ENCODE measurements at regions not wholly inside any gene's neighbourhood (a gene's known extent, or its start where the extent isn't known, plus 50 kb on each side); places are given as distances from the start of the nearest gene placed in this dataset.
"Not testable (repeated sequence)": the region's sequence is repeated elsewhere in the genome, so short reads cannot be mapped to it uniquely, and the experiment has no call there.

GRCh38 chr4:116231999-116232398 is 853.4 kb downstream of the TRAM1L1 start:
- H3K36me3 ChIP-seq (replicated peaks in 1 of 2; ENCODE audit: control insufficient read depth in 1 of 2, insufficient read depth in 2 of 2, low read length in 2 of 2); H3K79me2 ChIP-seq (ENCODE audit: insufficient read depth, low read length): not testable (repeated sequence)

GRCh38 chr4:116229420-116229819 is 856.0 kb downstream of the TRAM1L1 start:
- no peaks in the 10 kb centered on the region for H3K9me3 ChIP-seq (ENCODE audit: low read length)
- WGBS (ENCODE audit: low lambda C conversion rate): 0% methylated on average over 3 of the region's 3 CpGs
- FAIRE-seq (no peak), ATAC-seq (no peak), DNase-seq (ENCODE audit: low spot score) (no peak)
- H3K27me3 ChIP-seq (ENCODE audit: control insufficient read depth in 1 of 2, insufficient read depth in 2 of 2, low read length in 2 of 2): no peaks in the 10 kb centered on the region
- intact Hi-C loops (cut with micrococcal nuclease; ENCODE audit: unreplicated experiment) (no loop called here), in situ Hi-C loops (cut with HindIII; ENCODE audit: extremely low pct_ligation_motif_present, low pct_unique_long_range_greater_than_20kb) (no loop called here)
- H3K4me2 ChIP-seq (ENCODE audit: low read depth, low read length): no peak overlapping the region
- H3K4me1 ChIP-seq (ENCODE audit: insufficient read depth, low read length): no peaks in the 10 kb centered on the region
- TF ChIP-seq MIER3 (CRISPR knock-in tag; IDR thresholded peaks at IDR 0.05; ENCODE audit: borderline replicate concordance) (no peak), ARNT (IDR thresholded peaks at IDR 0.05) (no peak), EZH2 (conservative IDR thresholded peaks at IDR 0.05; ENCODE audit: low read depth, low read length) (no peak), CCDC6 (CRISPR knock-in tag; IDR thresholded peaks at IDR 0.05) (no peak), SCMH1 (CRISPR knock-in tag; IDR thresholded peaks at IDR 0.05; ENCODE audit: borderline replicate concordance) (no peak), ATF1 (CRISPR knock-in tag; IDR thresholded peaks at IDR 0.05) (no peak), ZNF549 (CRISPR knock-in tag; IDR thresholded peaks at IDR 0.05) (no peak), NFYC (CRISPR knock-in tag; IDR thresholded peaks at IDR 0.05) (no peak), ATF2 (CRISPR knock-in tag; IDR thresholded peaks at IDR 0.05) (no peak), SATB2 (CRISPR knock-in tag; IDR thresholded peaks at IDR 0.05) (no peak), ZNF883 (CRISPR knock-in tag; IDR thresholded peaks at IDR 0.05; ENCODE audit: not compliant biosample characterization) (no peak), ZBTB2 (CRISPR knock-in tag; IDR thresholded peaks at IDR 0.05; ENCODE audit: low read depth) (no peak), NFE2L2 (IDR thresholded peaks at IDR 0.05; ENCODE audit: low read length) (no peak), RXRB (CRISPR knock-in tag; IDR thresholded peaks at IDR 0.05; ENCODE audit: borderline replicate concordance) (no peak), ZNF629 (CRISPR knock-in tag; conservative IDR thresholded peaks at IDR 0.05) (no peak)
- no peak overlapping the region for H2AFZ ChIP-seq (ENCODE audit: low read length)
- ChIA-PET CTCF (ENCODE audit: low intra/inter-chr PET ratio, low total read pairs) (no interaction called here), POLR2A (no interaction called here)
- no TSS peak for BruUV-seq (replicated peaks)
- H3K9ac ChIP-seq (ENCODE audit: insufficient read depth, low read depth, low read length): no peak overlapping the region
- no peaks in the 10 kb centered on the region for H3K79me2 ChIP-seq (ENCODE audit: insufficient read depth, low read length)
- H3K4me3 ChIP-seq (replicated peaks in 1 of 3; ENCODE audit: insufficient read depth in 1 of 3, low read depth in 2 of 3, low read length in 3 of 3): no peak overlapping the region
- H4K20me1 ChIP-seq (ENCODE audit: insufficient read depth, low read length): no peaks in the 10 kb centered on the region
- no peaks in the 10 kb centered on the region for H3K36me3 ChIP-seq (replicated peaks in 1 of 2; ENCODE audit: control insufficient read depth in 1 of 2, insufficient read depth in 2 of 2, low read length in 2 of 2)
- H3K27ac ChIP-seq (ENCODE audit: extremely low read length, insufficient read depth, low read length): no peak overlapping the region

More at GRCh38 chr4:116231999-116232398, 853.4 kb downstream of the TRAM1L1 start:
- H3K4me1 ChIP-seq (ENCODE audit: insufficient read depth, low read length); intact Hi-C loops (cut with micrococcal nuclease; ENCODE audit: unreplicated experiment); H3K9me3 ChIP-seq (ENCODE audit: low read length); BruUV-seq (replicated peaks); H3K4me3 ChIP-seq (replicated peaks in 1 of 3; ENCODE audit: insufficient read depth in 1 of 3, low read depth in 2 of 3, low read length in 3 of 3); POLR2A ChIA-PET; H3K27me3 ChIP-seq (ENCODE audit: control insufficient read depth in 1 of 2, insufficient read depth in 2 of 2, low read length in 2 of 2); H3K9ac ChIP-seq (ENCODE audit: insufficient read depth, low read depth, low read length); FAIRE-seq; H3K27ac ChIP-seq (ENCODE audit: extremely low read length, insufficient read depth, low read length); in situ Hi-C loops (cut with HindIII; ENCODE audit: extremely low pct_ligation_motif_present, low pct_unique_long_range_greater_than_20kb); H3K4me2 ChIP-seq (ENCODE audit: low read depth, low read length); DNase-seq (ENCODE audit: low spot score); H2AFZ ChIP-seq (ENCODE audit: low read length); CTCF ChIA-PET (ENCODE audit: low intra/inter-chr PET ratio, low total read pairs); H4K20me1 ChIP-seq (ENCODE audit: insufficient read depth, low read length); ATAC-seq: not testable (repeated sequence)
- 15% methylated on average over 4 of the region's 4 CpGs for WGBS (ENCODE audit: low lambda C conversion rate)
- TF ChIP-seq MAFK (conservative IDR thresholded peaks at IDR 0.05 in 1 of 2, IDR thresholded peaks at IDR 0.05 in 1 of 2; ENCODE audit: low read length in 2 of 2) (peak in 1 of 2 experiments; percentile 57; a peak in 2 of 4 replicates), MAFF (IDR thresholded peaks at IDR 0.05; ENCODE audit: low read depth, low read length) (peak; percentile 50)

Measured in HepG2 (cell line).